ENCODE measurements at regions not wholly inside any gene's neighbourhood (a gene's known extent, or its start where the extent isn't known, plus 50 kb on each side); places are given as distances from the start of the nearest gene placed in this dataset.

DNA sequence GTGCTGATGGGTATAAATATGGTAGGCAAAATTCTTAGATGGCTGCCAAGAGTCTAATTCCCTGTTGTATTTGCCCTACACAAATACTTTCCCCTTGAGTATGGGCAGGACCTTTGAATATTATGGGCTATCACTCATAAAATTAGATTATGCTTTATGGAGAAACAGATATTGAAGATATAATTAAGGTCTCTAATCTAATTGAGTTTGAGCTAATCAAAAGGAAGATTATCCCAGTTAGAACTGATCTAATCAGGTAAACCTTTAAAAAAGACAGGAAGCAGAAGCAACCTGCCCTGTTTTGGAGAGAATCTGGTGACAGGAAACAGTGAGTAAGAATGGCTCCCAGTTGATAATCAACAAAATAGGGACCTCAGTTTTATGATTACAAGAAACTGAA, 609.0 kb upstream of the PRMT6 start:
- Histone ChIP-seq H2AFZ (ENCODE audit: low read length) (no peak overlapping the region), H3K4me3 (ENCODE audit: low read length) (no peak overlapping the region), H3K9me2 (replicated peaks; ENCODE audit: insufficient read depth, low read length) (no peaks in the 10 kb centered on the region), H3K4me2 (ENCODE audit: low read depth, low read length) (no peak overlapping the region), H3K9ac (ENCODE audit: low read length) (no peak overlapping the region), H4K20me1 (ENCODE audit: insufficient read depth, low read length) (no peaks in the 10 kb centered on the region), H3K27me3 (replicated peaks; ENCODE audit: insufficient read depth, low read length) (no peaks in the 10 kb centered on the region), H3F3A (ENCODE audit: insufficient read depth, low read length) (no peaks in the 10 kb centered on the region), H3K27ac (ENCODE audit: low read length) (no peak overlapping the region), H3K79me2 (ENCODE audit: low read length) (no peaks in the 10 kb centered on the region), H3K36me3 (replicated peaks; ENCODE audit: insufficient read depth, low read length) (no peaks in the 10 kb centered on the region), H3K4me1 (ENCODE audit: low read length) (no peaks in the 10 kb centered on the region), H3K9me3 (replicated peaks; ENCODE audit: insufficient read depth, low read length) (no peaks in the 10 kb centered on the region)
- TF ChIP-seq, protein P1, sequence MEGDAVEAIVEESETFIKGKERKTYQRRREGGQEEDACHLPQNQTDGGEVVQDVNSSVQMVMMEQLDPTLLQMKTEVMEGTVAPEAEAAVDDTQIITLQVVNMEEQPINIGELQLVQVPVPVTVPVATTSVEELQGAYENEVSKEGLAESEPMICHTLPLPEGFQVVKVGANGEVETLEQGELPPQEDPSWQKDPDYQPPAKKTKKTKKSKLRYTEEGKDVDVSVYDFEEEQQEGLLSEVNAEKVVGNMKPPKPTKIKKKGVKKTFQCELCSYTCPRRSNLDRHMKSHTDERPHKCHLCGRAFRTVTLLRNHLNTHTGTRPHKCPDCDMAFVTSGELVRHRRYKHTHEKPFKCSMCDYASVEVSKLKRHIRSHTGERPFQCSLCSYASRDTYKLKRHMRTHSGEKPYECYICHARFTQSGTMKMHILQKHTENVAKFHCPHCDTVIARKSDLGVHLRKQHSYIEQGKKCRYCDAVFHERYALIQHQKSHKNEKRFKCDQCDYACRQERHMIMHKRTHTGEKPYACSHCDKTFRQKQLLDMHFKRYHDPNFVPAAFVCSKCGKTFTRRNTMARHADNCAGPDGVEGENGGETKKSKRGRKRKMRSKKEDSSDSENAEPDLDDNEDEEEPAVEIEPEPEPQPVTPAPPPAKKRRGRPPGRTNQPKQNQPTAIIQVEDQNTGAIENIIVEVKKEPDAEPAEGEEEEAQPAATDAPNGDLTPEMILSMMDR (IDR thresholded peaks at IDR 0.05; ENCODE audit: low read length), result no peak
- no peak for TF ChIP-seq EZH2 (optimal IDR thresholded peaks at IDR 0.05; ENCODE audit: low read depth, low read length)
- TF ChIP-seq EZH2phosphoT487 (IDR thresholded peaks at IDR 0.05; ENCODE audit: low read length), result no peak
- DNase-seq, result no peak

DNA sequence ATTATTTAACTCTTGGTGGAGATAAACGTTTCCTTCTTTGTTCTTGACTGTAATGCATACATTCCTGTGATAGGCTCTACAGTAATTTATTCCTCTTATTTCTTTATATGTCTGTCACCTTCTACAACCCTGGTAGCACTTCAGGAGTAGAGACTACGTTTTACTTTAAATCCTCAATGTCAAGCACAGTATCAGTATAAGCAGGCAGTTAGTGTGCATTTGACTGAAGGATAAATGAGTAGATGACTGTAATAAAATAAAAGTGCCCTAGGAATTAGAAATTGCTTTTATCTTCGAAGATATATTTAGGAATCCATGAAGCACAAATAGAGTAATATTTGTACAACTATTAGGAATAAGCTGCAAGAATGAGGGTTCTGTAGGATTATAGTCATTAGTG, 599.6 kb upstream of the PRMT6 start:
- no peaks in the 10 kb centered on the region for H3K4me1 ChIP-seq (ENCODE audit: low read length)
- H3K9me2 ChIP-seq (replicated peaks; ENCODE audit: insufficient read depth, low read length), result no peaks in the 10 kb centered on the region

GRCh38 chr1:106457368-106457767, 599.1 kb upstream of the PRMT6 start:
- Histone ChIP-seq H3K4me2 (ENCODE audit: low read depth, low read length) (no peak overlapping the region), H4K20me1 (ENCODE audit: insufficient read depth, low read length) (no peaks in the 10 kb centered on the region), H3K79me2 (ENCODE audit: low read length) (no peaks in the 10 kb centered on the region), H3K27ac (ENCODE audit: low read length) (no peak overlapping the region), H3K4me3 (ENCODE audit: low read length) (no peak overlapping the region), H3K36me3 (replicated peaks; ENCODE audit: insufficient read depth, low read length) (no peaks in the 10 kb centered on the region), H3K27me3 (replicated peaks; ENCODE audit: insufficient read depth, low read length) (no peaks in the 10 kb centered on the region), H3K9me3 (replicated peaks; ENCODE audit: insufficient read depth, low read length) (no peaks in the 10 kb centered on the region), H3K9me2 (replicated peaks; ENCODE audit: insufficient read depth, low read length) (no peaks in the 10 kb centered on the region), H3K4me1 (ENCODE audit: low read length) (no peaks in the 10 kb centered on the region), H3F3A (ENCODE audit: insufficient read depth, low read length) (no peaks in the 10 kb centered on the region), H2AFZ (ENCODE audit: low read length) (no peak overlapping the region), H3K9ac (ENCODE audit: low read length) (no peak overlapping the region)
- no peak for DNase-seq
- no peak for TF ChIP-seq EZH2phosphoT487 (IDR thresholded peaks at IDR 0.05; ENCODE audit: low read length)
- TF ChIP-seq EZH2 (optimal IDR thresholded peaks at IDR 0.05; ENCODE audit: low read depth, low read length), result no peak
- TF ChIP-seq, protein P1 (IDR thresholded peaks at IDR 0.05; ENCODE audit: low read length), result no peak

More for the DNA sequence above, 599.6 kb upstream of the PRMT6 start:
- DNase-seq, result no peak
- Histone ChIP-seq H4K20me1 (ENCODE audit: insufficient read depth, low read length) (no peaks in the 10 kb centered on the region), H2AFZ (ENCODE audit: low read length) (no peak overlapping the region), H3K36me3 (replicated peaks; ENCODE audit: insufficient read depth, low read length) (no peaks in the 10 kb centered on the region), H3K9ac (ENCODE audit: low read length) (no peak overlapping the region), H3K9me3 (replicated peaks; ENCODE audit: insufficient read depth, low read length) (no peaks in the 10 kb centered on the region), H3K27ac (ENCODE audit: low read length) (no peak overlapping the region), H3K27me3 (replicated peaks; ENCODE audit: insufficient read depth, low read length) (no peaks in the 10 kb centered on the region), H3K79me2 (ENCODE audit: low read length) (no peaks in the 10 kb centered on the region), H3K4me2 (ENCODE audit: low read depth, low read length) (no peak overlapping the region), H3K4me3 (ENCODE audit: low read length) (no peak overlapping the region), H3F3A (ENCODE audit: insufficient read depth, low read length) (no peaks in the 10 kb centered on the region)
- TF ChIP-seq, protein P1 (IDR thresholded peaks at IDR 0.05; ENCODE audit: low read length), result no peak
- TF ChIP-seq EZH2 (optimal IDR thresholded peaks at IDR 0.05; ENCODE audit: low read depth, low read length) (no peak), EZH2phosphoT487 (IDR thresholded peaks at IDR 0.05; ENCODE audit: low read length) (no peak)

All from MM.1S (cell line).